Esophagus squamous epithelium (tissue), 5 donors: ENCODE measurements at regions not wholly inside any gene's neighbourhood (a gene's known extent, or its start where the extent isn't known, plus 50 kb on each side); places are given as distances from the start of the nearest gene placed in this dataset.

Experiments
- DNase-seq: peaks from one replicate; lab custom pipeline; 2025; lab: John Stamatoyannopoulos, UW
- H3K27ac ChIP-seq, 4 donors: fragments of 200-600 bp; sonication (generic); one replicate each; pipeline ENCODE4 v1.5.1; 2016 to 2019; ENCODE audit warnings: mild to moderate bottlenecking in 1 of 4
- H3K27me3 ChIP-seq, 4 donors: fragments of 200-600 bp; sonication (generic); 1 replicate in 3 of 4; 2 replicates in 1 of 4; pipeline versions ENCODE4 v1.5.1 to v1.6.0; 2017 to 2021; ENCODE audit warnings: antibody characterized with exemption in 1 of 4
- H3K36me3 ChIP-seq, 3 donors: fragments of 200-600 bp; sonication (generic); one replicate each; pipeline ENCODE4 v1.5.1; 2016 to 2019
- H3K4me1 ChIP-seq, 3 donors: fragments of 200-600 bp; sonication (generic); one replicate each; pipeline ENCODE4 v1.5.1; 2017 to 2019
- H3K4me3 ChIP-seq, 4 donors: fragments of 200-600 bp; sonication (generic); 1 replicate in 3 of 4; 2 replicates in 1 of 4; pipeline ENCODE4 v1.5.1; 2016 to 2019; ENCODE audit warnings: mild to moderate bottlenecking in 2 of 4, moderate library complexity in 1 of 4
- H3K9me3 ChIP-seq, 3 donors: fragments of 200-600 bp; sonication (generic); one replicate each; pipeline ENCODE4 v1.5.1; 2016 to 2019
- POLR2A ChIP-seq, 4 donors: fragments of 450-650 bp; IDR thresholded peaks; one replicate each; pipeline ENCODE4 v1.6.1; 2017; ENCODE audit warnings: antibody characterized with exemption in 4 of 4, mild to moderate bottlenecking in 4 of 4, moderate library complexity in 3 of 4
- WGBS, 2 donors: methylation state at CpG; one replicate each; pipeline ENCODE4 v1.1.5; 2018; 5-methylcytosine and 5-hydroxymethylcytosine counted together
- intact Hi-C: fragments of 100-400 bp; cut with DNase I; formaldehyde crosslinking; loops from one replicate; pipeline ENCODE4 v1.15.0; 2022
- TF ChIP-seq, protein P1 (sequence below), 6 experiments: fragments of 450-650 bp in 4 of 6; fragments of 200-600 bp in 2 of 6; sonication (generic) in 2 of 6; IDR thresholded peaks; one replicate each; pipeline ENCODE4 v1.5.1; 2016 to 2019; ENCODE audit warnings: antibody characterized with exemption in 6 of 6, mild to moderate bottlenecking in 4 of 6, moderate library complexity in 4 of 6
- donor health status: DM: yes; HTN: yes; CAD: no.

- Histone ChIP-seq H3K4me1 (peaks cover 0 to 66% (median 14%) of the 10 kb centered on the region in 3 donors), H3K9me3 (no peaks in the 10 kb centered on the region), H3K4me3 (no peak overlapping the region), H3K27ac (no peak overlapping the region), H3K27me3 (no peaks in the 10 kb centered on the region), H3K36me3 (no peaks in the 10 kb centered on the region)
- no peak for TF ChIP-seq POLR2A (IDR thresholded peaks at IDR 0.05)
- TF ChIP-seq, protein P1, sequence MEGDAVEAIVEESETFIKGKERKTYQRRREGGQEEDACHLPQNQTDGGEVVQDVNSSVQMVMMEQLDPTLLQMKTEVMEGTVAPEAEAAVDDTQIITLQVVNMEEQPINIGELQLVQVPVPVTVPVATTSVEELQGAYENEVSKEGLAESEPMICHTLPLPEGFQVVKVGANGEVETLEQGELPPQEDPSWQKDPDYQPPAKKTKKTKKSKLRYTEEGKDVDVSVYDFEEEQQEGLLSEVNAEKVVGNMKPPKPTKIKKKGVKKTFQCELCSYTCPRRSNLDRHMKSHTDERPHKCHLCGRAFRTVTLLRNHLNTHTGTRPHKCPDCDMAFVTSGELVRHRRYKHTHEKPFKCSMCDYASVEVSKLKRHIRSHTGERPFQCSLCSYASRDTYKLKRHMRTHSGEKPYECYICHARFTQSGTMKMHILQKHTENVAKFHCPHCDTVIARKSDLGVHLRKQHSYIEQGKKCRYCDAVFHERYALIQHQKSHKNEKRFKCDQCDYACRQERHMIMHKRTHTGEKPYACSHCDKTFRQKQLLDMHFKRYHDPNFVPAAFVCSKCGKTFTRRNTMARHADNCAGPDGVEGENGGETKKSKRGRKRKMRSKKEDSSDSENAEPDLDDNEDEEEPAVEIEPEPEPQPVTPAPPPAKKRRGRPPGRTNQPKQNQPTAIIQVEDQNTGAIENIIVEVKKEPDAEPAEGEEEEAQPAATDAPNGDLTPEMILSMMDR (IDR thresholded peaks at IDR 0.05) = no peak
- intact Hi-C loops = no loop called here
- 77 to 84% methylated on average over 4 of the region's 4 CpGs for WGBS, 2 donors
- no peak for DNase-seq
These were observed 187.6 kb downstream of the PCSK1 start for GRCh38 chr5:96245140-96246091.

DNA sequence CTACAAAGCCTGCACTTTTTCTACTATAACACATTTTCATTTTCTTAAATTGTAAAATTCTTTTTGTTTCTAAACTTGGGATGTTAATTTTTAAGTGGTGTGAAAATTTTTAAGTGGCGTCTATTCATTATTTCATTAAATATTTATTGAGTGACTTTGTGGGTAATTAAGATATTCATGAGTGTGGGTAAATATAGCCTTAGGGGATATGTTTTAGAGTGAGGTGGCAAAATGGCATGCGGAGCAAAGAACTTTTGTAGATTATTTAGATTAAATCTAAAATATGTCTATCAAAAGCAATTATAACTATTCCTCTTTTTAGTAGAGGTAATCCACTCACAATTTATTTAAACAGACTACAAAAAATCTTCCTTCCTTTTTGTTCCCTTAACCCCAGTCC lies 188.4 kb downstream of the PCSK1 start:
- H3K27ac ChIP-seq = no peak overlapping the region
- peaks cover 0 to 62% (median 14%) of the 10 kb centered on the region in 3 donors for H3K4me1 ChIP-seq
- no peaks in the 10 kb centered on the region for H3K27me3 ChIP-seq
- H3K9me3 ChIP-seq = no peaks in the 10 kb centered on the region
- no peak for DNase-seq
- H3K36me3 ChIP-seq = no peaks in the 10 kb centered on the region
- intact Hi-C loops = no loop called here
- H3K4me3 ChIP-seq = no peak overlapping the region
- WGBS, 2 donors = 52% methylated on average over 2 of the region's 2 CpGs
- TF ChIP-seq, protein P1 (IDR thresholded peaks at IDR 0.05) = no peak
- no peak for TF ChIP-seq POLR2A (IDR thresholded peaks at IDR 0.05)

DNA sequence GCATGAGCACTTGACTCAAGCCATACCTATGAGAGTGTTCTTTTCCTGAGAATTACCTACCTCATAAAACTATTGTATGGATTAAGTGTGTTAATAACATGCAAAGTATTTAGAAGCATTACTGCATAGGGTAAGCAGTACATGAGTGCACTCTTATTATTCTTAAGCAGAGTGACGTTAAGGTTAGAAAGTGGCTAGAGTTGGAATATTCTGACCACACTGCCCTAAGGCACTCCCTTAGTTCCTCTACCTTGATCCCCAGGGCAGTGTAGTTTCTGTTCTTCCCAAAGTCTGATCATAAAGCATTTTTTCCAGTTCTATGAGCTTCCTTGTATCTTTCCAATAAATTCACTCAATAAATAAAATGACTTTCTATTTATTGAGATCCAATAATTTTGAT lies 189.2 kb downstream of the PCSK1 start:
- intact Hi-C loops = no loop called here
- WGBS, 2 donors = 70 to 82% methylated on average over 1 of the region's 1 CpG

DNA sequence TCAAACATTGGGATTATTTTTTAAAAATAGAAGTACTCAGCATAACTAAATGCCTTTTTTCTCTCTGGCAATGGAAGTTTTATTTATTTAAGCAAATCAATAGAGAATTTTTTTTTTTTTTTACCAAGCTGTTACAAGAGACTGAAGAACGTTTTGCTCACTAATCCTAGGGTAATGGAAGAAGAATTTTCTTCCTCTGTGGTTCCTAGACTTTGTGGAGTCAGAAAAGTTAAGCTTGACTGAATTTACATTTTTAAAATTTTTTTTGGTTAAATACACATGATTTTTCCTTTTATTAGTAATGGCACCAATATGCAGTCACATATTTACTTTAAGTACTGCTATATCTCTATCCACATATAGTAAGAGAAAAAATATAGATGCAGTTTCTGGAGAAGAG lies 189.8 kb downstream of the PCSK1 start:
- H3K36me3 ChIP-seq = no peaks in the 10 kb centered on the region
- no peaks in the 10 kb centered on the region for H3K27me3 ChIP-seq
- H3K9me3 ChIP-seq = no peaks in the 10 kb centered on the region
- peaks cover 0 to 48% (median 14%) of the 10 kb centered on the region in 3 donors for H3K4me1 ChIP-seq
- 28 to 31% methylated on average over 1 of the region's 1 CpG for WGBS, 2 donors
- no peak for DNase-seq
- H3K4me3 ChIP-seq = no peak overlapping the region
- H3K27ac ChIP-seq = no peak overlapping the region
- intact Hi-C loops = no loop called here
- TF ChIP-seq, protein P1 (IDR thresholded peaks at IDR 0.05) = no peak
- TF ChIP-seq POLR2A (IDR thresholded peaks at IDR 0.05) = no peak

More for the DNA sequence above, 189.2 kb downstream of the PCSK1 start:
- no peak for TF ChIP-seq POLR2A (IDR thresholded peaks at IDR 0.05)
- TF ChIP-seq, protein P1 (IDR thresholded peaks at IDR 0.05) = no peak
- Histone ChIP-seq H3K9me3 (no peaks in the 10 kb centered on the region), H3K4me1 (peaks cover 0 to 54% (median 14%) of the 10 kb centered on the region in 3 donors), H3K36me3 (no peaks in the 10 kb centered on the region), H3K27me3 (no peaks in the 10 kb centered on the region), H3K27ac (no peak overlapping the region), H3K4me3 (no peak overlapping the region)
- DNase-seq = no peak

DNA sequence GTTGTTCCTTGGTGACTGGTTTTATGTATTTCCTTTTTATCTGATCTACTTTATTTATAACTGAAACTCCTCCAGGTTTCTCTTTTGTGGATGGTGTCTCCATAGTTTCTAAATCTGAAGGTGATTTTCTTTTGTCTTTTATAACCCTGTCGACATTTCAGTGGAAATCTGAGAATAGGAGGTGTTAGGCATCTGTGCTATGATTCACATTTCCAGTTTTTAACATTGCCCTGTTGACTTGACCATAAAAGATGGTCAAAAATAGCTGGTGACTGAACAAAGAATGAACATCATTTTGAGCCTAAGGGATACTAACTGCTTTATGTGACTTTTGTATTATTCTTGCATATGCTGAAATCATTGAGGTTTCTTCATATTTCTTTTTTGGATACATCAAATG lies 190.5 kb downstream of the PCSK1 start:
- TF ChIP-seq POLR2A (IDR thresholded peaks at IDR 0.05) = no peak
- TF ChIP-seq, protein P1 (IDR thresholded peaks at IDR 0.05) = no peak
- Histone ChIP-seq H3K27me3 (no peaks in the 10 kb centered on the region), H3K4me3 (no peak overlapping the region), H3K27ac (no peak overlapping the region), H3K9me3 (no peaks in the 10 kb centered on the region), H3K36me3 (no peaks in the 10 kb centered on the region), H3K4me1 (peaks cover 0 to 41% (median 10%) of the 10 kb centered on the region in 3 donors)
- WGBS, 2 donors = 27 to 61% methylated on average over 1 of the region's 1 CpG
- DNase-seq = no peak
- intact Hi-C loops = no loop called here
